Prostate gland (tissue), 2 donors: ENCODE measurements at regions not wholly inside any gene's neighbourhood (a gene's known extent, or its start where the extent isn't known, plus 50 kb on each side); places are given as distances from the start of the nearest gene placed in this dataset.

Source experiments
- POLR2A ChIP-seq: fragments of 450-650 bp; IDR thresholded peaks from one replicate; pipeline ENCODE4 v1.6.1; 2016; ENCODE audit warnings: antibody characterized with exemption, mild to moderate bottlenecking
- POLR2AphosphoS5 ChIP-seq: sonication (generic); formaldehyde crosslinking; IDR thresholded peaks from one replicate; pipeline ENCODE4 v1.6.1; 2017; ENCODE audit warnings: antibody characterized with exemption
- TF ChIP-seq, protein P1 (sequence below), 4 experiments: fragments of 200-600 bp in 2 of 4; fragments of 450-650 bp in 2 of 4; sonication (generic) in 2 of 4; IDR thresholded peaks; 1 replicate in 3 of 4; 2 replicates in 1 of 4; pipeline ENCODE4 v1.5.1; 2016 to 2019; ENCODE audit warnings: antibody characterized with exemption in 4 of 4, mild to moderate bottlenecking in 2 of 4, moderate library complexity in 2 of 4

DNA sequence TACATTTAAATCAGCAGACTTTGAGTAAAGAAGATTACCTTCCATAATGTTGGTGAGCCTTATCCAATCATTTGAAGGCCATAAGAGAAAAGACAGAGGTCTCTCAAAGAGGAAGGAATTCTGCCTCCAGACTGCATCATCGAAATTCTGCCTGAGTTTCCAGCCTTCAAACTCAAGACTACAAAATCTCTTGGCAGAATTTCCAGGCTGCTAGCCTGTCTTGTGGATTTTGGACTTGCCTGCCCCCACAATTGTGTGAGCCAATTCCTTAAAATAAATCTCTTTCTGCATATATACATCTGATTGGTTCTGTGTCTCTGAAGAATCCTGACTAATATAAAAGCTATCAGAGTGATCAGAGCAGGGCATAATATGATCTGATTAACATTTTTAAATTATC is 216.6 kb upstream of the CPHXL start:
- TF ChIP-seq, protein P1, sequence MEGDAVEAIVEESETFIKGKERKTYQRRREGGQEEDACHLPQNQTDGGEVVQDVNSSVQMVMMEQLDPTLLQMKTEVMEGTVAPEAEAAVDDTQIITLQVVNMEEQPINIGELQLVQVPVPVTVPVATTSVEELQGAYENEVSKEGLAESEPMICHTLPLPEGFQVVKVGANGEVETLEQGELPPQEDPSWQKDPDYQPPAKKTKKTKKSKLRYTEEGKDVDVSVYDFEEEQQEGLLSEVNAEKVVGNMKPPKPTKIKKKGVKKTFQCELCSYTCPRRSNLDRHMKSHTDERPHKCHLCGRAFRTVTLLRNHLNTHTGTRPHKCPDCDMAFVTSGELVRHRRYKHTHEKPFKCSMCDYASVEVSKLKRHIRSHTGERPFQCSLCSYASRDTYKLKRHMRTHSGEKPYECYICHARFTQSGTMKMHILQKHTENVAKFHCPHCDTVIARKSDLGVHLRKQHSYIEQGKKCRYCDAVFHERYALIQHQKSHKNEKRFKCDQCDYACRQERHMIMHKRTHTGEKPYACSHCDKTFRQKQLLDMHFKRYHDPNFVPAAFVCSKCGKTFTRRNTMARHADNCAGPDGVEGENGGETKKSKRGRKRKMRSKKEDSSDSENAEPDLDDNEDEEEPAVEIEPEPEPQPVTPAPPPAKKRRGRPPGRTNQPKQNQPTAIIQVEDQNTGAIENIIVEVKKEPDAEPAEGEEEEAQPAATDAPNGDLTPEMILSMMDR (IDR thresholded peaks at IDR 0.05), result no peak
- TF ChIP-seq POLR2AphosphoS5 (no peak), POLR2A (no peak)
